GM10266 (cell line): ENCODE measurements at regions not wholly inside any gene's neighbourhood (a gene's known extent, or its start where the extent isn't known, plus 50 kb on each side); places are given as distances from the start of the nearest gene placed in this dataset.
"Not testable (repeated sequence)": the region's sequence is repeated elsewhere in the genome, so short reads cannot be mapped to it uniquely, and the experiment has no call there.

ENCODE experiments used
- DNase-seq: peaks from one replicate; pipeline ENCODE4 v3.0.0; 2012; ENCODE audit errors: extremely low spot score
- CTCF ChIP-seq: IDR thresholded peaks from 2 replicates; pipeline ENCODE4 v1.5.1; 2012; ENCODE audit warnings: mild to moderate bottlenecking, low read depth; ENCODE audit not compliant: control insufficient read depth, insufficient read depth; ENCODE audit errors: missing control alignments

- DNase-seq: no peak
- TF ChIP-seq CTCF: no peak
Measured at GRCh38 chr6:48658915-48659314, 547.9 kb upstream of the PTCHD4 start.

GRCh38 chr6:48641544-48641943 is 530.5 kb upstream of the PTCHD4 start:
- DNase-seq: no peak
- TF ChIP-seq CTCF: no peak

- DNase-seq: not testable (repeated sequence)
Measured at GRCh38 chr6:48638796-48639195, 527.8 kb upstream of the PTCHD4 start.

GRCh38 chr6:48630511-48630910 is 519.5 kb upstream of the PTCHD4 start:
- DNase-seq: no peak
- TF ChIP-seq CTCF: no peak

GRCh38 chr6:48628316-48628715 is 517.3 kb upstream of the PTCHD4 start:
- DNase-seq: no peak
- no peak for TF ChIP-seq CTCF

- no peak for DNase-seq
- TF ChIP-seq CTCF: no peak
Measured at GRCh38 chr6:48626421-48626820, 515.4 kb upstream of the PTCHD4 start.

GRCh38 chr6:48624631-48625030 is 513.6 kb upstream of the PTCHD4 start:
- DNase-seq: no peak
- TF ChIP-seq CTCF: no peak

- DNase-seq: no peak
- TF ChIP-seq CTCF: no peak
Measured at GRCh38 chr6:48619771-48620170, 508.8 kb upstream of the PTCHD4 start.
